Kasumi-1 (cell line): ENCODE measurements at regions not wholly inside any gene's neighbourhood (a gene's known extent, or its start where the extent isn't known, plus 50 kb on each side); places are given as distances from the start of the nearest gene placed in this dataset.

Experiments used
- DNase-seq, 2 experiments: peaks; one replicate each; lab custom pipeline; 2025; lab: John Stamatoyannopoulos, UW

DNA sequence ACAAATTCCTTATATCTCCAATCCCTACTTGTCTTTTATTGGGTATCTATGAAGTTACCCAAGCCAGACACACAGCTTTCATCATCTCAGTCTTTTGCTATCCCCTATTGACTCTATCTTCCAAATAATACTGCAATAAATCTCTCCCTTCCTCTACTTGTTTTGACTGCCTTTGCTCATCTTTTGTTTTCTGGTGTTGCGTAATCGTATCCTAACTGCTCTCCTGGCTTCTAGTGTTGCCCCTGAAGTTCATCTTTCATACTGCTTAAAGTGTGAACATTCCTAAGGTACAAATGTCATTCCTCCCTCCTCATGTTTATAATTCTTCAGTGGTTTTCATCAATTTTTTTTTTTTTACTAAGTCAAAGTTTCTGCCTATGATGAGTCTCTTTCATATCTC, 491.3 kb upstream of the DCC start:
- no peak for DNase-seq

DNA sequence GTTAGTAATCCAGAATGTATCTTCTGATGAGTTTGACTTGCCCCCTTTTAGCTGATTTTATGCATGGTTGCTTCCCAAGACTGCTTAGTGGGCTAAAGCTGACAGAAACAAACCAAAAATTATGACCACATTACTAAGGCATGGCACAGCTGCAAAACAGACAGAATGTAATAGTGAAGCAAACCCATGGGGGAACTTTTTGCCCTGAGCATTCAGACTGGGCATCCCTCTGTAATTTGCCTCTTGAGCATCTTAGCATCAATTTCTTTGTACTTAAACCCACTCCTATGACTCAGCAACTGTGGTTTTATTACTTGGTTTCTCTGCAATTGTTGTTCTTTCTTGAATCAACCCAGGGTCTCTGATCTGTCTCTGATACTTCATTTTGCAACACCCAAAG, 487.3 kb upstream of the DCC start:
- no peak for DNase-seq

DNA sequence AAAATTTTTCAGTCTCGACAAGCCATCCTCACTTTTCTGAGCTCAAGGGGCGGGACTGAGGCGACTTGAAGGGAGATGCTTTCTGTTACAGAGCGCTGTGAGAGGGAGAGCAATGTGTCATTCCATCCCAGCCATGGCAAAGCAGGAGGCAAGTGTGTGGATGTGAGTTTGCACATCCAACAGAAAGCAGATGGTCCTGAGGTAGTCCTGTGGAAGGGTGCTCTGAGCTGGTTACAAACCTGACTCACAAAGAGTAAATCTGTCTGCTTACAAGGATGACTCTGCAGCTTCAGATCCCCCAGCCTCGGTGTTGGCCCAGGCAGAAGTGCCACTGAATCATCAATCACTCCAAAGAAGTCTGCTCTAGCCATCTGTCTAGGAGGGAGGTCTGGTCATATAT, 482.0 kb upstream of the DCC start:
- no peak for DNase-seq

DNA sequence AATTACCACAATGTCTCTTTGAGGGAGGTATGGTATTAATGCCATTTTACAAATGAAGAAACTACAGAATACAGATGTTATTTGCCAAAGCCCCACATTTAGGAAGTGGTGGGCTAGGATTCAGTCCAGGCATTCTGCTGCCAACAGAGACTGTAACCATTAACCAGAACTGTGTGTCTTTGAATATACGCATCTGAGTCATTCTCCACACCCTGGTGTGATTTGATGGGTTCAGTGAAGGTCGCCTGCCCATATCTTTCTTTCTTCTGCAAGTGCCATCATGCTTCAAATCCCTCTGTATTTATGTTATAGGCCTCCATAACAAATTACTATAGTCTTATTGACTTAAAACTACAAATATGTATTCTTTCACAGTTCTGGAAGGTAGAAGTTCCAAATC, 479.0 kb upstream of the DCC start:
- no peak for DNase-seq

DNA sequence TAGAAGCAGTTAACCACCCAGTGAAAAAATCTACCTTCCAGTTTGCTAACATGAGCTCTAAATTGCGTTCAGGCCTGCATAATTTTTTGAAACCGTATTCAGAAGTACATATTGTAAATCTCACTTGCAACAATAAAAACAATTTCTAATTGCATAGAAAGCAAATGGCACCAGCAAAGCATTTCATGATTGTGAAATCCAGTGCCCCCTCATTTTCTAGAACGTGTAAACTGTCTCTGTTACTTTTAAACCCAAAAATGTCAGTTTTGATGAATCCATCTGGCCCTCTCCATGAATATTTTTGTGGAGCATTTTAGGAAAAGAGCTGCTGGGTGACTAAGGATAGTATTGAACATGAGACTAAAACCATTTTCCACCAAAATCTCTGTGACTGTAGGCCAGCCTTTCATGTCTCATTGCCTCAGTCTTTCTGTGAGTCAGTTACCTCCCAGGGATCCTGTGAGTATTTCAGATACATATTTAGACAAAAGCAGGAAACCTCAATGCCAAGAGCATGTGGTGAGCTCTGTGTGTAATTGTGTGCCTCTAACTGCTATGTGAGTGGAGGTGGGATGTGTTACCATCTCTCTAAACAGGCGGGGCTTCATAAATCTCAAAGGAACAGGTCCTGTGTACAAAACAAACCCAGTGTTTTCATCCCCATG, 477.8 kb upstream of the DCC start:
- no peak for DNase-seq

GRCh38 chr18:51864219-51864965, 475.6 kb upstream of the DCC start:
- DNase-seq, result no peak

DNA sequence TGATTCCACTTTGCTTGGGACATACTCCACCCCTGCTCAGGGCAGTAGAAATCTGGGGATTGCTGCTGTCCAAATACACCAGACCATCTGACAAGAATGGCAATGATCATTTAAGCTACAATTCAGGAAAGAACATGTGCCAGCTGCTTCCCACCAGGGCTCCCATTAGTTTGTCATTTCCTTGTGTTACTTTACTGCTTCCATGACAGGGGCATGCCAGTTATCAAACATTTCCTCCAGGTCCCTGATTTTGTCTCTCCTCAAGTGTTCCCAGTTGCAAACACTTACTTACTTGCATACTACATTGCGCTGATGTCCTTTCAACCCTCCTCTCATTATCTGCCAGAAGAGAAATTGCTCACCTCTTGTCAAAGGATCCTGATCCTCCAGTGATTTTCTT, 474.5 kb upstream of the DCC start:
- no peak for DNase-seq

- peak; percentile 16 to 19 for DNase-seq
These were observed 472.2 kb upstream of the DCC start for GRCh38 chr18:51867767-51868166.

GRCh38 chr18:51878724-51879123, 461.3 kb upstream of the DCC start:
- DNase-seq, result no peak

GRCh38 chr18:51879329-51879728, 460.7 kb upstream of the DCC start:
- no peak for DNase-seq

DNA sequence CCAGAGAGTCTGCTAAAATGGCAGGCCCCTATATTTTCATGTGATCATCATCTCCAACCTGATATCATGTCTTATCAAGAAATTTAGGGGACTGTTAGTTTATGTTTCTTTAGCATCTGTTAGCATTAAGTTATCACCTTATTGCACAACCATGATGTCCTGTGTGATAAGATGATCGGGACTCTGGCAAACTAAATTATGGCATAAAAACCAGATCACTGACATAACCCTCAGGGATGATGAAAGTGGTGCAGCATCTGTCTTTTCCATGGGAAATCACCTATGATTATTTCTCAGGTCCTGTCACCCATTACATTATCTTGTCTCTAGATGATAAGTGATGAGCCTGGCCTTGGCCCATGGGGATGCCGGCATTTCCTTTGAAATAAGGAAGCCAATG, 458.6 kb upstream of the DCC start:
- DNase-seq, result no peak

- no peak for DNase-seq
These were observed 456.0 kb upstream of the DCC start for GRCh38 chr18:51884039-51884438.

- no peak for DNase-seq
These were observed 449.2 kb upstream of the DCC start for GRCh38 chr18:51890762-51891161.

GRCh38 chr18:51891876-51892275, 448.1 kb upstream of the DCC start:
- no peak for DNase-seq

DNA sequence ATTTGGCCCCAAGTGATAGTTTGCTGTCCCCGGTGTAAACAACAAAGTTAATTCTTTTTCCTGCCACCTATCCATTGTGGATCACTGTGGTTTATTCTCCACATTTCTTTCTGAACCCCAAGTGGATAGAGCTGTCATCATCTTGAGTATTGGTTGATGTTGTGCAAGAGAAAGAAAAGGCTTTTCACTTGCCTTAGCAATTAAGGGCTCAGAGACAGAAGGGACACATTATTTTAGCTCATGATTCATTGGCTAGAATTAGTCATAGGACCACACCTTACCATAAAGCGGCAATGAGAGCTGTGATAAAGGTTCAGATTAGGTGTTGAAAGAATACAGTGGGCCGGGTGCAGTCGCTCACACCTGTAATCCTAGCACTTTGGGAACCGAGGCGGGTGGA, 442.1 kb upstream of the DCC start:
- no peak for DNase-seq

- no peak for DNase-seq
These were observed 432.1 kb upstream of the DCC start for GRCh38 chr18:51907687-51908597.

DNA sequence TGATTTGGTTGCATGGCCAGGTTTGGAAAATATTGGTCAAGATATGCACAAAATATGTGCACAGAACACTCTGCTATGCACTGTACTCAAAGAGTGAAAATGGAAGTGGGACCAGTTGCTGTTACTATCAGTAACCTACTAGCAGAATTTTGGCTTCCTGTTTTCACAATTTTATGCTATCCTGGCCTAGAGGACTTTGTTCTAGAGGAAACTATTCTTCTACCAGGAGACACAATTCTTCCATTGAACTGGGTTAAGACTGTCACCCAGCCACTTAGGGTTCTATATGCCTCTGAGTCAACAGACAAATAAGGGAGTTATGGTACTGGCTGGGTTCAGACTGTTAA, 431.4 kb upstream of the DCC start:
- no peak for DNase-seq

- DNase-seq, result no peak
These were observed 428.4 kb upstream of the DCC start for GRCh38 chr18:51911584-51911983.

- no peak for DNase-seq
These were observed 427.6 kb upstream of the DCC start for GRCh38 chr18:51912381-51912780.

- DNase-seq, result no peak
These were observed 424.8 kb upstream of the DCC start for GRCh38 chr18:51915176-51915575.

- DNase-seq, result no peak
These were observed 418.1 kb upstream of the DCC start for GRCh38 chr18:51921862-51922261.

- no peak for DNase-seq
These were observed 406.1 kb upstream of the DCC start for GRCh38 chr18:51933903-51934302.

DNA sequence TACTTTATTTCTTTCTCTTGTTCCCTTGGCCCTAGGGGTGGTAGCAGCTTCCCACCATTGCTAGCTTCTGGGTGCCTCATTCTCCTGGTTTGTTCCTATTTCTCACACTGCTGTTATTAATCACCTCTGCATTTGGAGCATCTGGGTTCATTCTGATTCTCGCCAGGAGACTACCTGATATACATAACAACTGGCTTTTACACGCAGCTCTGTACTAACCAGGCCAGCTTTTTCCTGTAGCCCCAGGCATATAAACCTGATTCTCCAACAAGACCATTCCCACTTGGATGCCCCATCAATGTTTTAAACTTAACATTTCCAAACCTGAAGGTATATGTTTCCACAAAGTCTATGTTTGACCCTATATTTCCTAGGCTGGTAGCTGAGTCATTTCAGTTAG, 403.9 kb upstream of the DCC start:
- DNase-seq, result no peak
